ENCODE measurements at regions not wholly inside any gene's neighbourhood (a gene's known extent, or its start where the extent isn't known, plus 50 kb on each side); places are given as distances from the start of the nearest gene placed in this dataset.

DNA sequence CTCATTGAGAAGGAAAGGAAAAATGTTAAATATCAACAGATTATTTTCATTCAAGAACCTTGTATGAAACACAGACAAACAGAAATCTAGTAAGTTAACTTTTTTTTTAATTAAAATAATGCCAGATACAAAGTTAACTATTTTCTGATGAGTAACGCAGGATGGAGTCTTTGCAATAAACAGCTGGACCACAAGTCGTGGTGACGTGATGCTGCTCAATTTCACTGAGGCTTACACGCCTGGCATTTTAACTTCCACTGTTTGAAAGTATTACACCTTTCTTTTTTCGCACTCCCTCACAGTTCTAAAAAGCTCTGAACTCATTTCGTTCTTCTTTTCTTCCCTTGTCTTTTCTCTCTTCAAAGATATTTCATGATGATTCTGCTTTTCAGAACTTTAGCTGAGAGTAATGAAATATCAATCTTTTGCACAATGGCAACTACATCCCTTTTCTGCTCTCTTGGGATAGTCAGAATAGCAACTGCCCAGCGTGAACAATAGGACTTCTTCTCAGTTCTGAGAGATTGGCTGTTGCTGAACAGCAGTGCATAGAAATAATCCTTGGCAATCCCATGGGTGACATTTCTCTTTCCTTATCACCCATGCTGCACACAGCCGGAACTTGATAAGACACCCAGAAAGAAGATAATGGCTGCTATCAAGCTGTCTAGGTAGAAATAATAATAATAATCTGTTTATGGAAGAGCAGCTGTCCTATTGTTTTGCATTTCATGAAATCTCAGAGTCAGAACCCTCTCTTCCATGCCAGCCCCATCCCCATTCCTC lies 160.5 kb downstream of the BTG1 start:
- Histone ChIP-seq H3K27me3 (replicated peaks in 1 of 7) (no peaks in the 10 kb centered on the region), H3K9me3 (no peaks in the 10 kb centered on the region), H3K27ac (peak overlapping the region in 5 of 8 donors; percentile 7 to 42 (median 28)), H3K4me1 (peaks cover 0 to 25% (median 6%) of the 10 kb centered on the region in 6 donors), H3K4me3 (no peak overlapping the region), H3K36me3 (no peaks in the 10 kb centered on the region)
- intact Hi-C loops (cut with DNase I; ENCODE audit: low total_unique reads), result no loop called here
- TF ChIP-seq, protein P1, sequence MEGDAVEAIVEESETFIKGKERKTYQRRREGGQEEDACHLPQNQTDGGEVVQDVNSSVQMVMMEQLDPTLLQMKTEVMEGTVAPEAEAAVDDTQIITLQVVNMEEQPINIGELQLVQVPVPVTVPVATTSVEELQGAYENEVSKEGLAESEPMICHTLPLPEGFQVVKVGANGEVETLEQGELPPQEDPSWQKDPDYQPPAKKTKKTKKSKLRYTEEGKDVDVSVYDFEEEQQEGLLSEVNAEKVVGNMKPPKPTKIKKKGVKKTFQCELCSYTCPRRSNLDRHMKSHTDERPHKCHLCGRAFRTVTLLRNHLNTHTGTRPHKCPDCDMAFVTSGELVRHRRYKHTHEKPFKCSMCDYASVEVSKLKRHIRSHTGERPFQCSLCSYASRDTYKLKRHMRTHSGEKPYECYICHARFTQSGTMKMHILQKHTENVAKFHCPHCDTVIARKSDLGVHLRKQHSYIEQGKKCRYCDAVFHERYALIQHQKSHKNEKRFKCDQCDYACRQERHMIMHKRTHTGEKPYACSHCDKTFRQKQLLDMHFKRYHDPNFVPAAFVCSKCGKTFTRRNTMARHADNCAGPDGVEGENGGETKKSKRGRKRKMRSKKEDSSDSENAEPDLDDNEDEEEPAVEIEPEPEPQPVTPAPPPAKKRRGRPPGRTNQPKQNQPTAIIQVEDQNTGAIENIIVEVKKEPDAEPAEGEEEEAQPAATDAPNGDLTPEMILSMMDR (IDR thresholded peaks at IDR 0.05 in 8 of 11, conservative IDR thresholded peaks at IDR 0.05 in 3 of 11), result no peak
- peak in 1 of 3 donors; percentile 10 for TF ChIP-seq POLR2AphosphoS5 (IDR thresholded peaks at IDR 0.05)
- TF ChIP-seq POLR2A (IDR thresholded peaks at IDR 0.05), result no peak
- WGBS, 5 donors, result 69 to 74% (median 73%) methylated on average over 8 of the region's 8 CpGs
- no peak for DNase-seq

DNA sequence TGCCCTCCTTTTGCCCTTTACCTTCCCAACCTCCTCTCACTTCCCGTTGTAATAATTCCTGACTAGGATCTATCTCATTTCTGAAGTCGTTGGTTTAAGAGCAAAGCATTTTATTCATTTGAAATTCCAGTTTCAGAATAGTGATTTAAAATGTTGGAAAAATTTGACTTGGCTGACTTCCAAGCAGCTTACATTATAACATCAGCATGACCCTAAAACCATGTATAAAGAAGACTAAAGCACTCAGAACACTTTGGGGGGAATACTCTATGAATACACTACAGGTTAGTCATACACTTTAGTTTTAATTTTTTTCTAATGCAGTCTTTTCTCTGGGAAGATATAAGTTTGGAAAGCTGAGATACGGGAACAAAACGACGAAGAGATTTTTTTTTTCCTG lies 161.1 kb downstream of the BTG1 start:
- Histone ChIP-seq H3K9me3 (no peaks in the 10 kb centered on the region), H3K4me1 (peaks cover 0 to 24% (median 6%) of the 10 kb centered on the region in 6 donors), H3K4me3 (no peak overlapping the region), H3K27ac (peak overlapping the region in 4 of 8 donors; percentile 7 to 42 (median 34)), H3K36me3 (no peaks in the 10 kb centered on the region), H3K27me3 (replicated peaks in 1 of 7) (no peaks in the 10 kb centered on the region)
- no peak for TF ChIP-seq POLR2A (IDR thresholded peaks at IDR 0.05)
- TF ChIP-seq, protein P1 (IDR thresholded peaks at IDR 0.05 in 8 of 11, conservative IDR thresholded peaks at IDR 0.05 in 3 of 11), result no peak
- TF ChIP-seq POLR2AphosphoS5 (IDR thresholded peaks at IDR 0.05), result no peak
- intact Hi-C loops (cut with DNase I; ENCODE audit: low total_unique reads), result no loop called here
- 64 to 77% (median 72%) methylated on average over 5 of the region's 5 CpGs for WGBS, 5 donors
- DNase-seq, result no peak

DNA sequence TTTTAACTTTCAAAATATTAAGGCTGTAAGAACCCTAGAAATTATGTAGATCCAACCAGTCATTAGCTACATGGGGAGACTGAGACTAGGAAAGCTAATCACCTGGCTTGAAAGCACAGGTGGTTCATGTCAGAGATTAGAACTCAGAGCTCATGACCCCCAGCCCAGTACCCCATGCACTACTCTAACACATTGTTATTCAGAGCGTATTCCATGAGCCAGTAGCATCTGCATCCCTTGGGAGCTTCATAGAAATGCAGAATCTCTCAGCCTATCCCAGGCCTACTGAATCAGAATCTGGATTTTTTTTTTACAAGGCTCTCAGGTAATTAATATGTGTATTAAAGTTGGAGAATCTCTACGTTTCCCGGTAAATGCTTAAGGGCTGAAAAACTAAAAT lies 161.7 kb downstream of the BTG1 start:
- no peaks in the 10 kb centered on the region for H3K9me3 ChIP-seq
- TF ChIP-seq, protein P1 (IDR thresholded peaks at IDR 0.05 in 8 of 11, conservative IDR thresholded peaks at IDR 0.05 in 3 of 11), result no peak
- peaks cover 0 to 24% (median 6%) of the 10 kb centered on the region in 6 donors for H3K4me1 ChIP-seq
- WGBS, 5 donors, result 93 to 95% (median 93%) methylated on average over 3 of the region's 3 CpGs
- H3K36me3 ChIP-seq, result no peaks in the 10 kb centered on the region
- H3K27me3 ChIP-seq (replicated peaks in 1 of 7), result no peaks in the 10 kb centered on the region
- DNase-seq, result no peak
- intact Hi-C loops (cut with DNase I; ENCODE audit: low total_unique reads), result no loop called here
- H3K4me3 ChIP-seq, result no peak overlapping the region
- H3K27ac ChIP-seq, result peak overlapping the region in 1 of 8 donors; percentile 32

DNA sequence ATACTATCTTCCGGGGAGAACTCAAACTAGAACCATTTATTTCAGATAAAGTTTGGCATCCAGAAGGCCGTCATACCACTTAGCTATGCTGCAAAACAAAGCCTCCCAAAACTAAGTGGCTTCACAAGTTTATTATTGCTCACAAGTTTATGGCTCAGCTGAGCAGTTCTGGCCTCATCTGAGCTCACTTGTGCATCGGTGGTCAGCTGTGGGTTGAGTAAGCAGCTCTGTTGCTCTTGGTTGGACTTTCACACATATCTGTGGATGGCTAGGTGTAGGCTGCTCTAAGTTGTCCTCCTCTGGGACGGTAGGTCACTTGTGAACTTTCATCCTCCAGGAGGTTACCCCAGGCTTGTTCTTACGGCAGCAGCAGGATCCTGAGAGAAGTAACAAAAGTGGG lies 162.7 kb downstream of the BTG1 start:
- DNase-seq, result no peak
- Histone ChIP-seq H3K27me3 (replicated peaks in 1 of 7) (no peaks in the 10 kb centered on the region), H3K27ac (no peak overlapping the region), H3K9me3 (no peaks in the 10 kb centered on the region), H3K4me3 (no peak overlapping the region), H3K4me1 (peaks cover 0 to 24% (median 6%) of the 10 kb centered on the region in 6 donors), H3K36me3 (no peaks in the 10 kb centered on the region)
- intact Hi-C loops (cut with DNase I; ENCODE audit: low total_unique reads), result no loop called here
- 85 to 91% (median 90%) methylated on average over 4 to 5 of the region's 5 CpGs for WGBS, 5 donors
- no peak for TF ChIP-seq POLR2A (IDR thresholded peaks at IDR 0.05)
- no peak for TF ChIP-seq POLR2AphosphoS5 (IDR thresholded peaks at IDR 0.05)
